ENCODE measurements at regions not wholly inside any gene's neighbourhood (a gene's known extent, or its start where the extent isn't known, plus 50 kb on each side); places are given as distances from the start of the nearest gene placed in this dataset.
"Not testable (repeated sequence)": the region's sequence is repeated elsewhere in the genome, so short reads cannot be mapped to it uniquely, and the experiment has no call there.

- DNase-seq = no peak
Observed at GRCh38 chr5:60439552-60439951, 260.4 kb downstream of the DEPDC1B start.

DNA sequence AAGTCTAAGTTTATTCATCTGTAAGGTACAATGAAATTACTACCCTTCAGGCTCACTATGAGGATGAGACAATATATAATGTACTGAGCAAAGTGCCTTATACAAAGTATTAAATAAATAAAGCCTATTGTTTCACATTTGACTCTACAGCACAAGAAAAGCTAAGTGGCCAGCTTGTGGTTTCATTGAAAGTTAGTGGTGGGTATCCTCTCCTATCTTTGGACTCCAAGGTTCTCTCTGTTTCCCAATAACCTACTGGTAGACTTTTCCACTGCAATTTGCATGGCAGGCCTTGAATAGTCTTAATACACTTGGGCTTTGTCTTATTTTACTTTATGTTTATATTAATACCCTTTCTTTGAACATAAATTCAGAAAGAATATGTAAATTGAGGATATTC, 262.7 kb downstream of the DEPDC1B start:
- DNase-seq = no peak

DNA sequence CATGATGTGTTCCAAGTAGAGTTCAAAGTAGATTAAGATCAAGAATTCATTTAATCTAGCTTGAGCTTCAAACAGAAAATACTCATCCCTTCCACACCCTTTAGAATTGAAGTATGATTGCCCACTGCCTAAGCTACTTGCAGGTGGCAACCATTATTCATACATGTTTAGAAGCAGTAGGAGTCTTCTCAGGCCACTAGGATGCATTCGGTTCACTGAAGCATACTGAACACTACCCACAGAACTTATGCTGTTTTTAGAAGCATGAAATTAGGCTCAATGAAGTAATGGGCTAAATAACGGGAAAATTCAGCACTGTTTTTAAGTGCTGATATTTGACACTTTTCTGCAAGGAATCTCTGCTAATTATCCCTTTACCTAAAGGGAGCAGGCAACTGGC, 263.4 kb downstream of the DEPDC1B start:
- no peak for DNase-seq

DNA sequence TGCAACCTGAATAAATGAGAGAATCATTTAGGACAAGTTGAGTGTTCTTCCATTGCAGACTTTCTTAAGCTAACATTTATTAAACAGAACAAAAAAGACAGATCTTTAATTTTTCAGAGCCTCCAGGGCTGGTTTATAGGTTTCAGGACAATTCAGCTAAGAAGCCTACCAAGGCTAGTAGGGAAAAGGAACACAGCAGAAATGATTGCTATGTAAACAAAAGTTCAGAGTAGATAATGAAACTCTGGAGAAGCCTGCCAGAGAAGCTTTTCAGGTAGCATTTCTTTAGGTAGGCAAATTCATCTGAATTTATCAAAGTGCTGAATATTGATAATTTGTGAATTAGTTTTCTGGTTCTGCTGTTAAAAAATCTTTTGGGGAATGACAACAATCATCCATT, 264.2 kb downstream of the DEPDC1B start:
- DNase-seq = no peak

GRCh38 chr5:60426189-60426588, 273.8 kb downstream of the DEPDC1B start:
- not testable (repeated sequence) for DNase-seq

DNA sequence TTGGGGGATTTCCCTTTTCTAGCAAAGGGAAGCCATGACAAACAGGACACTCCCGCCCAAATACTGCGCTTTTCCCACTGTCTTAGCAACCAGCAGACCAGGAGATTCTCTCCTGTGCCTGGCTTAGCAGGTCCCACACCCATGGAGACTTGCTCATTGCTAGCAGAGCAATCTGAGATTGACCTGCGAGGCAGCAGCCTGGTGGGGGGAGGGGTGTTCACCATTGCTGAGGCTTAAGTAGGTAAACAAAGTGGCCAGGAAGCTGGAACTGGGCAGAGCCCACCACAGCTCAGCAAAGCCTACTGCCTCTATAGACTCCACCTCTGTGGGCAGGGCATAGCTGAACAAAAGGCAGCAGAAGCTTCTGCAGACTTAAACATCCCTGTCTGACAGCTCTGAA, 279.2 kb downstream of the DEPDC1B start:
- DNase-seq = not testable (repeated sequence)

- no peak for DNase-seq
Observed at GRCh38 chr5:60417500-60418181, 282.3 kb downstream of the DEPDC1B start.

DNA sequence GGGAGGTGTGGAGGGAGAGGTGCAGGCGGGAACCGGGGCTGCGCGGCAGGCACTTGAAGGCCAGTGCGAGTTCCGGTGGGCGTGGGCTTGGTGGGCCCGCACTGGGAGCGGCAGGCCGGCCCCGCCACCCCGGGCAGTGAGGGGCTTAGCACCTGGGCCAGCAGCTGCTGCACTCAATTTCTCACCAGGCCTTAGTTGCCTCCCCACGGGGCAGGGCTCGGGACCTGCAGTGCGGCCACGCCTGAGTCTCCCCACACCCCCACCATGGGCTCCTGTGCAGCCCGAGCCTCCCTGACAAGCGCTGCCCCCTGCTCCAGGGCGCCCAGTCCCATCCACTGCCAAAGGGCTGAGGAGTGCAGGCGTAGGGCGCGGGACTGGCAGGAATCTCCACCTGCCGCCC, 284.5 kb downstream of the DEPDC1B start:
- DNase-seq = no peak

DNA sequence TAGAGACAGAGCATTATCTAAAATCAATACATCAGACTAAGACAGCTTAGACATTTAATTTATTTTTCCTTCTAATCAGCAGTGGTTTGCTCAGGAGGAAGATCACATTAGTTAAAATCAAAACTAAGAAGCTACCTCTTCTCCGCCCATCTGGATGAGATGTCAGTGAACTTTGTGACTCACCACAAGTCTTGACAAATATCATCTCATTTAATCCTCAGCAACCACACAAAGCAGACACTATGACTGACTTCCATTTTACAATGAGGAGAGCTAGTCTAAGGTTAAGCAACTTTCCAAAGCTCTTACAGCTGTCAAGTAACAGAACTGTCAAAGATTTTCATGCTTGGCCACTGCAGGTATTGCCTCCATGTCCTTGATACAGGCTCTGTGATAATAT, 289.5 kb downstream of the DEPDC1B start:
- no peak for DNase-seq

DNA sequence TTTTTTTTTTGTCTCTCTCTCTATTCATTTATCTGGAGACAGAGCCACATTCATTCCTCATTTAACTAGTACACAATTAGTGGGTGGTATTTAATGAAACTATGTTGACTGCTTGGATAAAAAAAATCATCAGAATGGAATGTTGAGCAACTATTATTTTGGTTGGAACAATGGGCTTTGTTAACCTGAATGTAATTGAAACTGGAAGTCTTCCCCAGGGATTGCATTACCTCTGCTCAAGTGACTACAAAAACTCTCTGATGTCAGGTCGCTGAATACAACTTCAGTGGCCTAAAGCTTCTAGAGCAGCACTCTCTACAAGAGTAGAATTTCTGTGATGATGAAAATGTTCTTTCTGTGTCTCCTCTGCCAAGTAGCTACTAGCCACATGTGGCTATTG, 295.8 kb downstream of the DEPDC1B start:
- no peak for DNase-seq

DNA sequence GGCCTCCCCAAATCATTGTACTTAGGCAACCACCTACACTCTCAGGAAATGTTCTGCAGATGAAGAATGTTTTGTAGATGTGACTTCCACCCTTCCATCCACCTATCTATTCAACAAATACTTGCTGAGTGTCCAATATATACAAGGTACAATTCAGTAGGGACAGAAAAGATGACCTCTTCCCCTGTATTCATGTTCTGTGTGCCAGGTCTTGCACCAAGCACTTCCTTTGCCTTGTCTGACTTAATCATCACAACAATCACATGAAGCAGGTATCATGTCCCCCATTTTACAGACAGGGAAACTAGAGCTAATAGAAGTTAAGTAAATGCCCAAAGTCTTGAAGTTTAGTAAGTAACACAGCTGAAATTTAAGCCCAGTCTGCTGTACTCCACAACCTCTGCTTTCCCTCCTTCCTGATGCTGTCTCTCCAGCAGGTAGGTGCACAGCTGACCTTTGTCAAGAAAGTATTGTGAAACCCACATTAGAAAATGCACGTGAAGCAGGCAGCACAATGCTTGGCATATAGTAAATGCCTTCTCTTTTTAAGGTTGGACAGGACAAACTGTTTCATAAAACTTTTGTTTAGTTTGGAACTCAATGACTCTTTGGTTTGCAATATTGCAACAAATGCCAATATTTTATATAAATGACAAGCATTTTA, 296.5 kb downstream of the DEPDC1B start:
- DNase-seq = no peak

GRCh38 chr5:60402161-60402785, 297.7 kb downstream of the DEPDC1B start:
- DNase-seq = no peak

GRCh38 chr5:60401526-60401925, 298.4 kb downstream of the DEPDC1B start:
- no peak for DNase-seq

DNA sequence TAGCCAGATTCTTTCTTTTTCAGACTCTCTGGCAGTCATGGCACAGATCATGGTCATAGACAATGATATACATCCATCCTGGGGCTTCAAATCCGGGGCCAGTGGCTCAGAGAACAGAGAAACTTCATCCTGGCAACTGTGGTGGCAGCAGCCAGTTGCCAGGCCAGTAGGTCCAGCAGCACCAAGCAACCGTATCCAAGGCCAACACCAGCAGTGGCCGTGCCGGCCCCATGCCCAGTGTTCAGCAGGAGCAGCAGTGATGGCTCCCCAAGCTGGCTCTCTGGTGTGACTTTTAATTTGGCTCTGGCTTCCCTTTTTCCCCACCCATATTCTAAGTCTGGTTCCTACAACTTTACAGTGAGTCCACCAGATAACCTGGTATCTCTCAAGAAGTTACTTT, 300.5 kb downstream of the DEPDC1B start:
- no peak for DNase-seq

GRCh38 chr5:60395712-60396329, 304.1 kb downstream of the DEPDC1B start:
- no peak for DNase-seq

DNA sequence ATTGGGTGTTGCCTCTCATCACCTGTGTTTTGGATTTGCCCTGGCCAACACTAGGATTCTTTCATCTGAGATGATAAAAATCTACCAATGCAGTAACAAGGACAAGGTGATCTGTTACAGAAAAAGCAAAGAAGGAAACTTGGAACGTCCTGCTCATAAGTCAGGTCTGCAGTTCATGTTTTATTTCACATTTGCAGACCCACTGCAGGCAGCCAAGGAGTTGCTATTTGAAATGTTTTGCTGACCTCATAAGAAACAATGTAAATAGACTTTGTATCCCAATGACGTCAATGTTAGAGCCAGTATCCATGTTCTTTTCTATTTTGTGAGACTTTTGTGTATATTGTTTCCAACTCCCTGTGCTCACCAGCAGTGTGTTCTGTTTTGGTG, 312.9 kb downstream of the DEPDC1B start:
- no peak for DNase-seq

DNA sequence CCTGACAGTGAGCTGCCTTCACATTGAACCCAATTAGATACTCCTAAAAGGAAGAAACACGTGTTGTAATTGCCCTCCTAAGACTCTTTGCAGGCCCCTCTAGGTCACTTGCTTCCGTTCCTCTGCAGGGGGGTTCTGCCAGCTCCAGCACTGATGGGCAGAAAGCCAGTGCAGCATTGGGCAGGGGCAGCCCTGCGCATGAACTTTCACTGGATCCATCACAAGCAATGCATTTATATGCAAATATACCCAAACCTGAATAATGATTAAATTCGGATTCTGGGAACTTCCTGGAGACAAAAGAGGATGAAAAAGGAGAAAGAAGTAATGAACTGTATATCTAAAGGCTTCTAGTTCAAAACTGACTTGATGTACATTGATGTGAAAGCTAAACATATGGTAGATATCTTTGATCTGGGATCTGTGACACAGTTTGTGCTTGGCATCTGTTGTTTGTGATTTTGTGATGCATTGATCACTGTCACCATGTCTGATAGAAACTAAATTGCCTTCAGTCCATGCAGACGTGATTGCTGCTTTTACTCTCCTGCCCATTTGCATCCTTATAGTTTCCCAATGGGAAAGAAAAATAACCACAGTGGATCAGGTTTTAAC, 313.4 kb downstream of the DEPDC1B start:
- no peak for DNase-seq

DNA sequence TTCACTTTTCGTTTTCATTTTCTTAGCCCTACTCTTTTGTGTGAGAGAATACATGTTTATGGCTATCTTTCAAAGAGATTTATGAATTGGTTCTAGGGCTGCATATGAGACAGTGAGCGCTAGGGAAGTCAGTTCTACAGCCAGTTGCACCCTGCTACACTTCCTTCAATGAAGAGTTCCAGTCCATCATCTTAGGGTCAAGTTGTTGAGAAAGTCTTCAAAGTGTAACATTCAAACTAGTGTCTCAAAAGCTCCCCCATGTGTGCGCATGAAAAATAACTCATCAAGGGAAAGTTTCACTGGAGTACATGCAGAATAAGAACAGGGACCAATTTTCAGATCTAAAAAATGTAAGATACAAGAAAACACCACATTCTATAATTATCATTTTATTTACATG, 317.2 kb downstream of the DEPDC1B start:
- no peak for DNase-seq

DNA sequence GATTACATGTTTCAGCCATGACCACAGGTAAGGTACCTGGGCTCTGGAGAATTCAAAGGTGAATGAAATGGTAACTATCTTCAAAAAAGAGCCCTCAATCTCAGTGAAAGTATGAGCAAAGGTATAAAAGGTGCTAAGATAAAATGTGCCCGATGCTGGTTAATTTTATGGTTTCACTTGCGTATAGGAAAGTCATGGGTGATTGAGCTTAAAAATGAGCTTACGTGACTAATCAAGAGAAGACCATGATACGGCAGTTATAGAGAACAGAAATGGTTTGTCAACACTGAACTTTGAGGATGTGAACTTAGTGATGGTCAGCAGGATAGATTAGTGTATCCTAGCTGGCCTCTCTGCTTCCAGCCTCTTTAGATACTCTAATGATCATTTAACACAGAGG, 320.1 kb downstream of the DEPDC1B start:
- no peak for DNase-seq

DNA sequence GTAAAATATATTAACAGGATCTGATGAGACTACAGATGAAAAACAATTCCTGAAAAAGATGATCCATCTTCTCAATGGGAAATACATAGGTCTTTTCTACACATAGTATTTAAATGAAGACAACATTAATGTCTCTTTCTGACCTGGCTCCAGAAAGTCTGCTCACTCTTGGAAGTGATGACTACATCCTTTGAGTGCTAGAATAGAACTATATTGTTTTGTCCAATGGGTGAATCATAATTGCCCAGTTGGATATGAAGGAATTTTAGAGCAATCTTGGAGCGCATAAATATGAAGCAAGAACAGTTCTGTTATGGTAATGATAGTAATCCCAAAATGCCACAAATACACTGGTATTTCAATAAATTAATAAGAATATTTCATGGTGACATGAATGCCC, 322.1 kb downstream of the DEPDC1B start:
- no peak for DNase-seq

GRCh38 chr5:60376860-60377259, 323.1 kb downstream of the DEPDC1B start:
- DNase-seq = no peak

GRCh38 chr5:60374409-60374808, 325.6 kb downstream of the DEPDC1B start:
- DNase-seq = no peak

DNA sequence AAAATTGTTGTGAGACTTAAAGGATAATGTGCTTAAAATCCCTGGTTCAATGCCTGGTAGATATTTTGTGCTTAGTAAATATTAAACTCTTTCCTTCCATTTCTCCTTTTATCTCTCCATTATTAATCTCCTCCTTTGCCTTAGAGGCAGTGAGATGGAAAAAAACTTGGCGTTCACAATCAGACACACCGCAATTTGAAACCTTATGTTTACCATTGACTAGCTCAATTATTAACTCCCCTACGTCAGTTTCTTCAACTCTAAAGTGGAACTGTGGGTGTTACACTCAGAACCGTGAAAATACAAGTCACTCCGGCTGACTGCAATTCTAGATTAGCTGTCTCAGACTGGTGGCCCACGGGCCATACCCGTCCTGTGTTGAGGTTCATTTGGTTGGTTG, 327.2 kb downstream of the DEPDC1B start:
- DNase-seq = no peak

- no peak for DNase-seq
Observed at GRCh38 chr5:60371065-60371464, 328.9 kb downstream of the DEPDC1B start.

Data from stimulated activated CD4-positive, alpha-beta T cell treated with anti-CD3 and anti-CD28 coated beads, Interleukin-2, amount 100 ng/mL, for 24 hours (primary cell).